Ovary (tissue), 3 donors: ENCODE measurements at regions not wholly inside any gene's neighbourhood (a gene's known extent, or its start where the extent isn't known, plus 50 kb on each side); places are given as distances from the start of the nearest gene placed in this dataset.

ENCODE experiments used
- CTCF ChIP-seq, 3 donors: fragments of 450-650 bp in 2 of 3; fragments of 200-600 bp in 1 of 3; IDR thresholded peaks; one replicate each; pipeline versions ENCODE4 v1.5.1 to v1.8.0; 2016 to 2022; ENCODE audit warnings: antibody characterized with exemption in 3 of 3, mild to moderate bottlenecking in 1 of 3
- EP300 ChIP-seq: sonication (generic); formaldehyde crosslinking; IDR thresholded peaks from one replicate; pipeline ENCODE4 v1.6.1; 2017; ENCODE audit warnings: antibody characterized with exemption
- donor health status: DM: no; HTN: no; CAD: no.

- no peak for TF ChIP-seq CTCF (IDR thresholded peaks at IDR 0.05)
- no peak for TF ChIP-seq EP300
These were observed 175.9 kb downstream of the VGLL3 start for GRCh38 chr3:86814918-86815655.
